Tibial artery (tissue), 4 donors: ENCODE measurements at regions not wholly inside any gene's neighbourhood (a gene's known extent, or its start where the extent isn't known, plus 50 kb on each side); places are given as distances from the start of the nearest gene placed in this dataset.

Experiments used
- DNase-seq, 2 donors: peaks; one replicate each; pipeline ENCODE4 v3.0.0-alpha.2; 2019
- H3K27ac ChIP-seq, 2 donors: fragments of 200-600 bp; sonication (generic) in 1 of 2; 1 replicate in 1 of 2; 2 replicates in 1 of 2; pipeline ENCODE4 v1.5.1; 2018 to 2019; ENCODE audit warnings: mild to moderate bottlenecking in 1 of 2
- H3K27me3 ChIP-seq, 2 donors: fragments of 200-600 bp; sonication (generic) in 1 of 2; one replicate each; pipeline versions ENCODE4 v1.5.1 to v1.6.0; 2016 to 2019
- H3K36me3 ChIP-seq, 3 donors: fragments of 200-600 bp; sonication (generic) in 2 of 3; one replicate each; pipeline ENCODE4 v1.5.1; 2016 to 2019; ENCODE audit warnings: mild to moderate bottlenecking in 2 of 3
- H3K4me1 ChIP-seq, 4 donors: fragments of 200-600 bp; sonication (generic) in 2 of 4; 1 replicate in 3 of 4; 2 replicates in 1 of 4; pipeline ENCODE4 v1.5.1; 2016 to 2019
- H3K4me3 ChIP-seq, 2 donors: fragments of 200-600 bp; sonication (generic) in 1 of 2; 1 replicate in 1 of 2; 2 replicates in 1 of 2; pipeline ENCODE4 v1.5.1; 2018 to 2019; ENCODE audit warnings: mild to moderate bottlenecking in 2 of 2
- H3K9me3 ChIP-seq, 3 donors: fragments of 200-600 bp; sonication (generic) in 1 of 3; one replicate each; pipeline ENCODE4 v1.5.1; 2016 to 2019
- CTCF ChIP-seq, 2 experiments: fragments of 200-600 bp in 1 of 2; fragments of 450-650 bp in 1 of 2; IDR thresholded peaks; one replicate each; pipeline ENCODE4 v1.5.1; 2017 to 2019; ENCODE audit warnings: antibody characterized with exemption in 2 of 2, mild to moderate bottlenecking in 1 of 2, moderate library complexity in 1 of 2
- intact Hi-C: fragments of 100-400 bp; cut with DNase I; formaldehyde crosslinking; loops from one replicate; pipeline ENCODE4 v1.15.0; 2023; ENCODE audit warnings: low total_unique reads

GRCh38 chr12:79524507-79525148 is 166.1 kb downstream of the PAWR start:
- Histone ChIP-seq H3K27me3 (no peaks in the 10 kb centered on the region), H3K4me3 (no peak overlapping the region), H3K27ac (no peak overlapping the region), H3K4me1 (peaks cover 0 to 23% (median 0%) of the 10 kb centered on the region in 4 donors), H3K36me3 (no peaks in the 10 kb centered on the region), H3K9me3 (no peaks in the 10 kb centered on the region)
- intact Hi-C loops: loop anchor here (10.0 kb wide), 1 partner anchor 100 kb away; no protein-coding TSS in a partner anchor
- no peak for TF ChIP-seq CTCF (IDR thresholded peaks at IDR 0.05)
- no peak for DNase-seq

GRCh38 chr12:79522989-79523386 is 167.8 kb downstream of the PAWR start:
- Histone ChIP-seq H3K4me1 (peaks cover 0 to 20% (median 0%) of the 10 kb centered on the region in 4 donors), H3K9me3 (no peaks in the 10 kb centered on the region), H3K27ac (no peak overlapping the region), H3K4me3 (no peak overlapping the region), H3K27me3 (no peaks in the 10 kb centered on the region), H3K36me3 (no peaks in the 10 kb centered on the region)
- intact Hi-C loops: loop anchor here (10.0 kb wide), 1 partner anchor 98 kb away; no protein-coding TSS in a partner anchor
- no peak for DNase-seq
- no peak for TF ChIP-seq CTCF (IDR thresholded peaks at IDR 0.05)

- Histone ChIP-seq H3K9me3 (no peaks in the 10 kb centered on the region), H3K27me3 (no peaks in the 10 kb centered on the region), H3K4me3 (no peak overlapping the region), H3K36me3 (no peaks in the 10 kb centered on the region), H3K4me1 (peaks cover 0 to 15% (median 0%) of the 10 kb centered on the region in 4 donors), H3K27ac (no peak overlapping the region)
- DNase-seq: no peak
- no peak for TF ChIP-seq CTCF (IDR thresholded peaks at IDR 0.05)
- intact Hi-C loops: loop anchor here (10.0 kb wide), 1 partner anchor 98 kb away; no protein-coding TSS in a partner anchor
Measured at GRCh38 chr12:79522257-79522988, 168.3 kb downstream of the PAWR start.

GRCh38 chr12:79521576-79521975 is 169.2 kb downstream of the PAWR start:
- Histone ChIP-seq H3K27ac (no peak overlapping the region), H3K9me3 (no peaks in the 10 kb centered on the region), H3K27me3 (no peaks in the 10 kb centered on the region), H3K4me3 (no peak overlapping the region), H3K4me1 (peaks cover 0 to 10% (median 0%) of the 10 kb centered on the region in 4 donors), H3K36me3 (no peaks in the 10 kb centered on the region)
- TF ChIP-seq CTCF (IDR thresholded peaks at IDR 0.05): no peak
- DNase-seq: no peak
- intact Hi-C loops: loop anchor here (10.0 kb wide), 1 partner anchor 97 kb away; no protein-coding TSS in a partner anchor

GRCh38 chr12:79517363-79517762 is 173.4 kb downstream of the PAWR start:
- H3K36me3 ChIP-seq: no peaks in the 10 kb centered on the region
- H3K9me3 ChIP-seq: no peaks in the 10 kb centered on the region
- H3K4me1 ChIP-seq: no peaks in the 10 kb centered on the region
- no peak for TF ChIP-seq CTCF (IDR thresholded peaks at IDR 0.05)
- H3K4me3 ChIP-seq: no peak overlapping the region
- no peak overlapping the region for H3K27ac ChIP-seq
- intact Hi-C loops: no loop called here
- H3K27me3 ChIP-seq: no peaks in the 10 kb centered on the region
- no peak for DNase-seq
